ENCODE measurements at regions not wholly inside any gene's neighbourhood (a gene's known extent, or its start where the extent isn't known, plus 50 kb on each side); places are given as distances from the start of the nearest gene placed in this dataset.

GRCh38 chr12:88273450-88273849 lies 131.3 kb downstream of the TMTC3 start:
- TF ChIP-seq CTCF (IDR thresholded peaks at IDR 0.05) (no peak), ZFX (IDR thresholded peaks at IDR 0.05; ENCODE audit: borderline replicate concordance) (no peak)

All from 22Rv1 (cell line).